ENCODE measurements at regions not wholly inside any gene's neighbourhood (a gene's known extent, or its start where the extent isn't known, plus 50 kb on each side); places are given as distances from the start of the nearest gene placed in this dataset.

GRCh38 chr5:158642879-158643278, 456.8 kb downstream of the EBF1 start:
- TF ChIP-seq, protein P1, sequence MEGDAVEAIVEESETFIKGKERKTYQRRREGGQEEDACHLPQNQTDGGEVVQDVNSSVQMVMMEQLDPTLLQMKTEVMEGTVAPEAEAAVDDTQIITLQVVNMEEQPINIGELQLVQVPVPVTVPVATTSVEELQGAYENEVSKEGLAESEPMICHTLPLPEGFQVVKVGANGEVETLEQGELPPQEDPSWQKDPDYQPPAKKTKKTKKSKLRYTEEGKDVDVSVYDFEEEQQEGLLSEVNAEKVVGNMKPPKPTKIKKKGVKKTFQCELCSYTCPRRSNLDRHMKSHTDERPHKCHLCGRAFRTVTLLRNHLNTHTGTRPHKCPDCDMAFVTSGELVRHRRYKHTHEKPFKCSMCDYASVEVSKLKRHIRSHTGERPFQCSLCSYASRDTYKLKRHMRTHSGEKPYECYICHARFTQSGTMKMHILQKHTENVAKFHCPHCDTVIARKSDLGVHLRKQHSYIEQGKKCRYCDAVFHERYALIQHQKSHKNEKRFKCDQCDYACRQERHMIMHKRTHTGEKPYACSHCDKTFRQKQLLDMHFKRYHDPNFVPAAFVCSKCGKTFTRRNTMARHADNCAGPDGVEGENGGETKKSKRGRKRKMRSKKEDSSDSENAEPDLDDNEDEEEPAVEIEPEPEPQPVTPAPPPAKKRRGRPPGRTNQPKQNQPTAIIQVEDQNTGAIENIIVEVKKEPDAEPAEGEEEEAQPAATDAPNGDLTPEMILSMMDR (IDR thresholded peaks at IDR 0.05) = no peak
- no peak for TF ChIP-seq POLR2A (IDR thresholded peaks at IDR 0.05; ENCODE audit: low read depth)
- no peak for TF ChIP-seq EP300 (IDR thresholded peaks at IDR 0.05)
- no peak for TF ChIP-seq POLR2AphosphoS5 (IDR thresholded peaks at IDR 0.05)

All from esophagus muscularis mucosa (tissue), 4 donors.